Body of pancreas (tissue), 4 donors: ENCODE measurements at regions not wholly inside any gene's neighbourhood (a gene's known extent, or its start where the extent isn't known, plus 50 kb on each side); places are given as distances from the start of the nearest gene placed in this dataset.

Experiments used
- ATAC-seq: fragments of 150-250 bp; one replicate; pipeline ENCODE4 v1.9.1; 2016
- DNase-seq, 4 donors: peaks; one replicate each; pipeline ENCODE4 v3.0.0-alpha.2; 2019
- H3K27ac ChIP-seq, 4 donors: fragments of 200-600 bp; sonication (generic); 1 replicate in 3 of 4; 2 replicates in 1 of 4; pipeline versions ENCODE4 v1.5.1 to v1.6.1; 2016 to 2019; ENCODE audit warnings: mild to moderate bottlenecking in 1 of 4, mixed read lengths in 1 of 4, moderate library complexity in 1 of 4
- H3K27me3 ChIP-seq, 2 donors: fragments of 200-600 bp; sonication (generic); one replicate each; pipeline ENCODE4 v1.6.0; 2016; ENCODE audit warnings: mild to moderate bottlenecking in 1 of 2
- H3K36me3 ChIP-seq, 2 donors: fragments of 200-600 bp; sonication (generic); replicated peaks in 1 of 2; 2 replicates each; pipeline ENCODE4 v1.5.1; 2016; ENCODE audit warnings: low read depth in 2 of 2; ENCODE audit not compliant: insufficient read depth in 1 of 2
- H3K4me1 ChIP-seq: fragments of 200-600 bp; sonication (generic); one replicate; pipeline ENCODE4 v1.6.0; 2016
- H3K4me3 ChIP-seq, 2 donors: fragments of 200-600 bp; sonication (generic); 1 replicate in 1 of 2; 2 replicates in 1 of 2; pipeline ENCODE4 v1.5.1; 2016 to 2019
- H3K9me3 ChIP-seq, 3 donors: fragments of 200-600 bp; sonication (generic); 1 replicate in 2 of 3; 2 replicates in 1 of 3; pipeline ENCODE4 v1.5.1; 2016
- CTCF ChIP-seq, 7 experiments: fragments of 450-650 bp in 4 of 7; fragments of 200-600 bp in 3 of 7; sonication (generic) in 3 of 7; IDR thresholded peaks; one replicate each; pipeline ENCODE4 v1.5.1; 2016 to 2019; ENCODE audit warnings: antibody characterized with exemption in 7 of 7
- POLR2A ChIP-seq, 3 donors: fragments of 450-650 bp; IDR thresholded peaks; one replicate each; pipeline ENCODE4 v1.6.1; 2016; ENCODE audit warnings: antibody characterized with exemption in 3 of 3, mild to moderate bottlenecking in 2 of 3
- WGBS, 2 donors: methylation state at CpG; one replicate each; pipeline ENCODE4 v1.1.5; 2017; 5-methylcytosine and 5-hydroxymethylcytosine counted together
- intact Hi-C: fragments of 100-400 bp; cut with DNase I; formaldehyde crosslinking; loops from one replicate; pipeline ENCODE4 v1.15.1; 2023

- H3K4me3 ChIP-seq: no peak overlapping the region
- no peaks in the 10 kb centered on the region for H3K36me3 ChIP-seq
- ATAC-seq (peak; percentile 90), DNase-seq (peak in 2 of 4 donors; percentile 3 to 19)
- no peak for TF ChIP-seq CTCF (IDR thresholded peaks at IDR 0.05)
- TF ChIP-seq POLR2A (IDR thresholded peaks at IDR 0.05): no peak
- H3K9me3 ChIP-seq: no peaks in the 10 kb centered on the region
- H3K27me3 ChIP-seq: no peaks in the 10 kb centered on the region
- peak overlapping the region in 1 of 4 donors; percentile 18 for H3K27ac ChIP-seq
- 36 to 42% methylated on average over 3 of the region's 3 CpGs for WGBS, 2 donors
- peaks cover 5% of the 10 kb centered on the region for H3K4me1 ChIP-seq
- intact Hi-C loops: no loop called here
Observed at GRCh38 chr4:31088600-31089230, 368.5 kb downstream of the PCDH7 start.

GRCh38 chr4:31089815-31090214 is 369.6 kb downstream of the PCDH7 start:
- DNase-seq: peak; percentile 22 to 80 (median 41)
- intact Hi-C loops: no loop called here
- Histone ChIP-seq H3K36me3 (no peaks in the 10 kb centered on the region), H3K27ac (peak overlapping the region in 2 of 4 donors; percentile 18 to 25), H3K9me3 (no peaks in the 10 kb centered on the region), H3K27me3 (no peaks in the 10 kb centered on the region), H3K4me3 (no peak overlapping the region), H3K4me1 (peaks cover 5% of the 10 kb centered on the region)
- ATAC-seq: no peak
- TF ChIP-seq POLR2A (IDR thresholded peaks at IDR 0.05) (no peak), CTCF (IDR thresholded peaks at IDR 0.05) (no peak)
- 66 to 67% methylated on average over 6 of the region's 6 CpGs for WGBS, 2 donors

GRCh38 chr4:31094474-31094873 is 374.3 kb downstream of the PCDH7 start:
- no peaks in the 10 kb centered on the region for H3K9me3 ChIP-seq
- H3K27ac ChIP-seq: no peak overlapping the region
- no peaks in the 10 kb centered on the region for H3K36me3 ChIP-seq
- ATAC-seq: no peak
- intact Hi-C loops: no loop called here
- no peaks in the 10 kb centered on the region for H3K27me3 ChIP-seq
- H3K4me3 ChIP-seq: no peak overlapping the region
- TF ChIP-seq POLR2A (IDR thresholded peaks at IDR 0.05): no peak
- WGBS, 2 donors: 48 to 50% methylated on average over 2 of the region's 2 CpGs
- DNase-seq: no peak
- H3K4me1 ChIP-seq: peaks cover 5% of the 10 kb centered on the region

DNA sequence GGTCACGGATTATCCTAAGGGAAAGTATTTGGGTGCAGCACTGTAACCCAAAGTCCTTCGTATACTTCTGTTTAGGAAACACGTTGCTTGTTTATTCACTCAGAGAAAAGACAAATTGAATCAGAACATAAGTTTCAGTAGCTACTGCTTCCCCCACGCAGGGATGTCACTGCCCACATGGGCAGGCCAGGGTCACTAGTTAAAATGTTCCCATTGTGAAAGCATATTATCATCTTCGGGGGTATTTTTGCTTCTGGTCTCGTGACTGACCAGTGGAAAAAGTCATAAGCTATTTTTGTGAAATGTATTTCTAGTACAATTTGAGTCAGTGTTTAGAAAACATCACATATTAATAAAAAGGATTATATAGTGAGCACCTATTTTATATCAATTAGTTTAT is 377.8 kb downstream of the PCDH7 start:
- Histone ChIP-seq H3K36me3 (no peaks in the 10 kb centered on the region), H3K27ac (no peak overlapping the region), H3K4me3 (no peak overlapping the region), H3K9me3 (no peaks in the 10 kb centered on the region), H3K27me3 (no peaks in the 10 kb centered on the region), H3K4me1 (no peaks in the 10 kb centered on the region)
- ATAC-seq: no peak
- no peak for DNase-seq
- WGBS, 2 donors: 67 to 72% methylated on average over 6 of the region's 6 CpGs
- intact Hi-C loops: no loop called here
- TF ChIP-seq CTCF (IDR thresholded peaks at IDR 0.05): no peak
- no peak for TF ChIP-seq POLR2A (IDR thresholded peaks at IDR 0.05)

- no peaks in the 10 kb centered on the region for H3K36me3 ChIP-seq
- TF ChIP-seq CTCF (IDR thresholded peaks at IDR 0.05) (no peak), POLR2A (IDR thresholded peaks at IDR 0.05) (no peak)
- no peak overlapping the region for H3K4me3 ChIP-seq
- H3K27ac ChIP-seq: no peak overlapping the region
- ATAC-seq (no peak), DNase-seq (no peak)
- H3K27me3 ChIP-seq: no peaks in the 10 kb centered on the region
- no peaks in the 10 kb centered on the region for H3K9me3 ChIP-seq
- WGBS, 2 donors: 58 to 63% methylated on average over 1 of the region's 1 CpG
- peaks cover 5% of the 10 kb centered on the region for H3K4me1 ChIP-seq
- intact Hi-C loops: no loop called here
Observed at GRCh38 chr4:31100536-31100935, 380.4 kb downstream of the PCDH7 start.
